Kidney (tissue), 13 donors: ENCODE measurements at regions not wholly inside any gene's neighbourhood (a gene's known extent, or its start where the extent isn't known, plus 50 kb on each side); places are given as distances from the start of the nearest gene placed in this dataset.

Experiments
- DNase-seq, 5 donors: peaks; one replicate each; pipeline ENCODE4 v3.0.0-alpha.2; 2013 to 2020
- FAIRE-seq: peaks from 2 replicates; lab custom pipeline; 2012; peaks lifted over from hg19 to GRCh38; lab: Jason Lieb, UNC
- H3K27ac ChIP-seq, 2 donors: one replicate each; pipeline ENCODE4 v1.7.0; 2013; ENCODE audit warnings: low read depth in 2 of 2, low read length in 2 of 2, inconsistent platforms in 1 of 2
- H3K27me3 ChIP-seq: one replicate; pipeline ENCODE4 v1.7.1; 2013; ENCODE audit warnings: low read length, inconsistent platforms; ENCODE audit not compliant: control insufficient read depth, insufficient read depth
- H3K36me3 ChIP-seq, 3 donors: one replicate each; pipeline versions ENCODE4 v1.7.0 to v1.7.1; 2013; ENCODE audit warnings: low read length in 3 of 3, control low read depth in 1 of 3, inconsistent platforms in 1 of 3; ENCODE audit not compliant: insufficient read depth in 3 of 3, control insufficient read depth in 2 of 3
- H3K4me1 ChIP-seq, 3 donors: one replicate each; pipeline versions ENCODE4 v1.7.0 to v1.7.1; 2013; ENCODE audit warnings: low read length in 3 of 3, inconsistent platforms in 1 of 3, low read depth in 1 of 3; ENCODE audit not compliant: control insufficient read depth in 2 of 3, insufficient read depth in 2 of 3
- H3K4me3 ChIP-seq, 3 donors: one replicate each; pipeline versions ENCODE4 v1.7.0 to v1.8.1; 2013; ENCODE audit warnings: low read length in 3 of 3, control low read depth in 1 of 3, inconsistent platforms in 1 of 3
- H3K9ac ChIP-seq, 3 donors: one replicate each; pipeline versions ENCODE4 v1.7.0 to v1.7.1; 2013; ENCODE audit warnings: low read length in 3 of 3, control low read depth in 1 of 3, inconsistent platforms in 1 of 3
- H3K9me3 ChIP-seq, 3 donors: one replicate each; pipeline versions ENCODE4 v1.7.0 to v1.7.1; 2013; ENCODE audit warnings: low read length in 3 of 3, control low read depth in 1 of 3, inconsistent platforms in 1 of 3; ENCODE audit not compliant: control insufficient read depth in 2 of 3, insufficient read depth in 1 of 3
- CTCF ChIP-seq: IDR thresholded peaks from 3 replicates; pipeline ENCODE4 v1.5.1; 2012; ENCODE audit warnings: mild to moderate bottlenecking, moderate library complexity, borderline replicate concordance; ENCODE audit not compliant: insufficient read depth; ENCODE audit errors: extremely low read depth
- intact Hi-C: fragments of 100-400 bp; cut with DNase I; formaldehyde crosslinking; loops from one replicate; pipeline ENCODE4 v1.11.1; 2022
- donor health status: control.
- donor health status: control.
- donor health status: control.
- donor health status: control.
- donor health status: control.
- donor health status: DM: yes; HTN: yes; CAD: no.
- donor health status: Normal renal cell carcinoma (clear cell type).

- H3K9me3 ChIP-seq, result peaks cover 0 to 6% (median 0%) of the 10 kb centered on the region in 3 donors
- DNase-seq (no peak), FAIRE-seq (no peak)
- no peaks in the 10 kb centered on the region for H3K27me3 ChIP-seq
- no peak for TF ChIP-seq CTCF
- H3K27ac ChIP-seq, result no peak overlapping the region
- H3K9ac ChIP-seq, result no peak overlapping the region
- intact Hi-C loops, result no loop called here
- no peaks in the 10 kb centered on the region for H3K4me1 ChIP-seq
- no peak overlapping the region for H3K4me3 ChIP-seq
- no peaks in the 10 kb centered on the region for H3K36me3 ChIP-seq
Measured at GRCh38 chr1:167145965-167146364, 52.1 kb downstream of the STYXL2 start.

- Histone ChIP-seq H3K27me3 (no peaks in the 10 kb centered on the region), H3K9me3 (peaks cover 0 to 6% (median 0%) of the 10 kb centered on the region in 3 donors), H3K9ac (no peak overlapping the region), H3K36me3 (no peaks in the 10 kb centered on the region), H3K4me3 (no peak overlapping the region), H3K4me1 (no peaks in the 10 kb centered on the region), H3K27ac (no peak overlapping the region)
- intact Hi-C loops, result no loop called here
- TF ChIP-seq CTCF, result no peak
- FAIRE-seq (no peak), DNase-seq (no peak)
Measured at GRCh38 chr1:167146903-167147539, 53.1 kb downstream of the STYXL2 start.

- Histone ChIP-seq H3K9me3 (peaks cover 0 to 6% (median 0%) of the 10 kb centered on the region in 3 donors), H3K27me3 (no peaks in the 10 kb centered on the region), H3K4me3 (no peak overlapping the region), H3K36me3 (no peaks in the 10 kb centered on the region), H3K4me1 (no peaks in the 10 kb centered on the region), H3K27ac (no peak overlapping the region), H3K9ac (no peak overlapping the region)
- DNase-seq (no peak), FAIRE-seq (no peak)
- intact Hi-C loops, result no loop called here
- TF ChIP-seq CTCF, result no peak
Measured at GRCh38 chr1:167148421-167148820, 54.5 kb downstream of the STYXL2 start.
